Cardiac muscle cell (in vitro differentiated cells and primary cell): ENCODE measurements at regions not wholly inside any gene's neighbourhood (a gene's known extent, or its start where the extent isn't known, plus 50 kb on each side); places are given as distances from the start of the nearest gene placed in this dataset.
A peak's percentile ranks its signal among the peaks of the same experiment; 100 is the strongest.

ENCODE experiments used
- DNase-seq, 2 donors: peaks; one replicate each; pipeline versions ENCODE4 v3.0.0 to v3.0.0-alpha.2; 2010 to 2017; ENCODE audit warnings: low read depth in 1 of 2, low spot score in 1 of 2
- H3K27ac ChIP-seq: fragments of 200-600 bp; sonication (generic); 2 replicates; pipeline ENCODE4 v1.5.1; 2016
- H3K27me3 ChIP-seq: fragments of 200-600 bp; sonication (generic); 2 replicates; pipeline ENCODE4 v1.6.0; 2016; ENCODE audit warnings: control low read depth
- H3K36me3 ChIP-seq: fragments of 200-600 bp; sonication (generic); 2 replicates; pipeline ENCODE4 v1.5.1; 2016; ENCODE audit warnings: control low read depth
- H3K4me1 ChIP-seq: fragments of 200-600 bp; sonication (generic); 2 replicates; pipeline ENCODE4 v1.8.1; 2017; ENCODE audit warnings: low read depth, mild to moderate bottlenecking, mixed run types
- H3K4me3 ChIP-seq: fragments of 200-600 bp; sonication (generic); 2 replicates; pipeline ENCODE4 v1.5.1; 2016; ENCODE audit warnings: mild to moderate bottlenecking
- H3K9me3 ChIP-seq: fragments of 200-600 bp; sonication (generic); 2 replicates; pipeline ENCODE4 v1.5.1; 2017; ENCODE audit warnings: low read depth, mild to moderate bottlenecking, control low read depth
- CTCF ChIP-seq: IDR thresholded peaks from 2 replicates; pipeline ENCODE4 v1.5.1; 2012; ENCODE audit warnings: low read depth, mild to moderate bottlenecking, low read length

GRCh38 chr20:62569615-62570014, 72.7 kb upstream of the SLCO4A1 start:
- H3K4me1 ChIP-seq = no peaks in the 10 kb centered on the region
- no peak for DNase-seq
- H3K27ac ChIP-seq = peak overlapping the region; percentile 66

GRCh38 chr20:62570403-62570802, 71.9 kb upstream of the SLCO4A1 start:
- peak overlapping the region; percentile 66 for H3K27ac ChIP-seq
- H3K4me3 ChIP-seq = no peak overlapping the region
- H3K9me3 ChIP-seq = no peaks in the 10 kb centered on the region
- DNase-seq = no peak
- no peaks in the 10 kb centered on the region for H3K4me1 ChIP-seq
- no peaks in the 10 kb centered on the region for H3K27me3 ChIP-seq
- H3K36me3 ChIP-seq = peaks cover 3% of the 10 kb centered on the region
- TF ChIP-seq CTCF = no peak

More at GRCh38 chr20:62569615-62570014, 72.7 kb upstream of the SLCO4A1 start:
- Histone ChIP-seq H3K36me3 (peaks cover 3% of the 10 kb centered on the region), H3K9me3 (no peaks in the 10 kb centered on the region), H3K4me3 (no peak overlapping the region), H3K27me3 (no peaks in the 10 kb centered on the region)
- TF ChIP-seq CTCF = no peak

GRCh38 chr20:62570897-62571668, 71.2 kb upstream of the SLCO4A1 start:
- DNase-seq = no peak
- H3K27me3 ChIP-seq = no peaks in the 10 kb centered on the region
- H3K36me3 ChIP-seq = peaks cover 3% of the 10 kb centered on the region
- H3K4me3 ChIP-seq = no peak overlapping the region
- peak overlapping the region; percentile 66 for H3K27ac ChIP-seq
- no peaks in the 10 kb centered on the region for H3K4me1 ChIP-seq
- no peak for TF ChIP-seq CTCF
- no peaks in the 10 kb centered on the region for H3K9me3 ChIP-seq

- peaks cover 3% of the 10 kb centered on the region for H3K36me3 ChIP-seq
- no peaks in the 10 kb centered on the region for H3K27me3 ChIP-seq
- H3K4me3 ChIP-seq = no peak overlapping the region
- H3K27ac ChIP-seq = peak overlapping the region; percentile 66
- H3K4me1 ChIP-seq = no peaks in the 10 kb centered on the region
- no peak for TF ChIP-seq CTCF
- DNase-seq = no peak
- no peaks in the 10 kb centered on the region for H3K9me3 ChIP-seq
These were observed 70.5 kb upstream of the SLCO4A1 start for GRCh38 chr20:62571669-62572344.

GRCh38 chr20:62572980-62573379, 69.3 kb upstream of the SLCO4A1 start:
- Histone ChIP-seq H3K4me3 (no peak overlapping the region), H3K4me1 (no peaks in the 10 kb centered on the region), H3K27me3 (no peaks in the 10 kb centered on the region), H3K9me3 (no peaks in the 10 kb centered on the region), H3K27ac (no peak overlapping the region), H3K36me3 (peaks cover 3% of the 10 kb centered on the region)
- no peak for TF ChIP-seq CTCF
- no peak for DNase-seq
